Right renal pelvis (tissue), 4 donors: ENCODE measurements at regions not wholly inside any gene's neighbourhood (a gene's known extent, or its start where the extent isn't known, plus 50 kb on each side); places are given as distances from the start of the nearest gene placed in this dataset.
"Not testable (repeated sequence)": the region's sequence is repeated elsewhere in the genome, so short reads cannot be mapped to it uniquely, and the experiment has no call there.

Experiments
- DNase-seq, 4 donors: peaks; one replicate each; pipeline ENCODE4 v3.0.0-alpha.2; 2013; ENCODE audit warnings: low read depth in 4 of 4, low spot score in 3 of 4, missing footprints in 1 of 4

GRCh38 chr1:114270718-114271117 is 117.0 kb upstream of the SYT6 start:
- no peak for DNase-seq

DNA sequence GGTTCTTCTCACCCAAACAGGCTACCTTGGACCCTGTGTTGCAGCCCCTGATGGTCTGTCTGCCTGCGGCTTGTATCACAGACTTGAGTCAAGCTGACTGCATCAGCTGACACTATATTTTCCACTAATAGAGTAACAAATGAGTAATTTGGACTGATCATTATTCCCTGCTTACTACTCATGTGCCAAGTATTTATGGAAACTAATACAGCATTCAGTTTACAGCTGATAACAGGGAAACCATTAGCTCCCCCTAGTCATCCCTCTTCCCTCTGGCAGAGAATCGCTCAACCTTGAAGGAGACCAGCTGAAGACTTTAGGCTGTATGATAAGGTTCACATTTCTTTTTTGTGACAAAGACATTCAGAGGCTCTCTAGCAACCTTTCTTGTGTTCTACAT is 116.6 kb upstream of the SYT6 start:
- no peak for DNase-seq

DNA sequence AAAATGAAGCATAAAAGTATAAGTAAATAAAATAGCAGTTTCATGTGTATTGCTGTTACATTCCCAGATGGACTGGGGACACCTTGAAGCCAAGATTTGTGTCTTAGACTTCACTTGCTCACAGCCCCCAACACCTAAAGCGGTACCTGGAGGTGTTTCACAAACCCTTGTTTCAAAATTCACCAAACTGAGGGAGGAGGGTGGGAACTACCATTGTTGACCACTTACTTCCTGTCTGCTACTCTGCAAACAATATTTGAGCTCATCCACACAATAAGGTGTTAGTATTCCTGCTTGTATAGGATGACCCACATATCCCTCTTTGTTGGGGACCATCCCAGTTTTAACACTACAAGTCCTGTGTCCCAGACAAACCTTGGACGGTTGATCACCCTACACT is 115.9 kb upstream of the SYT6 start:
- no peak for DNase-seq

GRCh38 chr1:114263343-114263742 is 109.7 kb upstream of the SYT6 start:
- DNase-seq = no peak

DNA sequence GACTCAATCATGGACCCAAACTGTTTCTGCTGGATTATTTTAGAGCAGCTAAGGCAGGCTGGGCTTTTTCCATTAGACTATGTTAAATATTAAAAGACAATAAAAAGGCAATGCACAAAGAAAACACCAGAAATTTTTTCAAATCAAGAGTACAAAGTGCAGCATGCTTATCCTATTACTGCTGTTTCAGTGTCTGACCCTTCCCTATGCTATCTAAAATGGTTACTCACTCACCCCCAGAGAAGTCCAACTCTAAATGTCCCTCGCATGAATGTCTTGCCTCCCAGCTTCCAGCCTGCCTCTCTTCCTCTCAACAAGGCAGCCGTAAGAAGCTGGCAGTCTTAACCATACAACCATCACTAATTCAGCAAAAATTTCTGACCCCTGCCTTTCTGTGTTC is 108.7 kb upstream of the SYT6 start:
- DNase-seq = no peak

DNA sequence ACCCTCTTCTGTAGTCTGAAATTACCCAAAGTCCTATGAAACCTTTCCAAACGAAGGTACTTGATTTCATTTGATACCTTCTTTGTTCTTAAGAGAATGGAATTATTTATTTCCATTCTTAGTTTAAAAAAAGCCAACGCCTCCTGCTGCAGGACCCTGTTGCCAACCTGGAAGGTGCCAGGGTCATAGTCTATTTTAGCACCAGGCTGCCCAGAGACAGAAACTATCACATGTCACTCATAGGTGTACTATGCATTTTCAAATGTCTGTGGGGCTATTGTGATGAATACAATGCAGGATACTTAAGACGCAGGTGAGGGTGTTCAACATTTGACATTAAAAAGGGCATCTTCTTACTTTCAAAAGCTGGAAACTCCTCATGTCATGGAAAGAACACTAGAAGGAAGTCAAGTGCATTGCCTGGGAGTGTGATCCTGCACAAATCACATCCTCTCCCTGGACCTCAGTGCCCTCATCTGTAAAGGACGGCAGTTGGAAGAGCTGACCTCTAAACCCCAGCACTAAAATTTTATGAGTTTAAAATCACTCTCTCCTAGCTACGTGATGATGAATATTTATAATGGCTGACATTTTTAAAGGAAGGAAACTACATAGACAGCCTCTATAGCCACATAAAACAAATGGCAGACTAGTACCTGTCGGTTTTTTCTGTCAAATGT is 107.3 kb upstream of the SYT6 start:
- no peak for DNase-seq

- no peak for DNase-seq
Measured at GRCh38 chr1:114259511-114260160, 106.0 kb upstream of the SYT6 start.

- DNase-seq = no peak
Measured at GRCh38 chr1:114258633-114259032, 105.0 kb upstream of the SYT6 start.

- DNase-seq = no peak
Measured at GRCh38 chr1:114258074-114258473, 104.4 kb upstream of the SYT6 start.

GRCh38 chr1:114257554-114257953 is 103.9 kb upstream of the SYT6 start:
- no peak for DNase-seq

DNA sequence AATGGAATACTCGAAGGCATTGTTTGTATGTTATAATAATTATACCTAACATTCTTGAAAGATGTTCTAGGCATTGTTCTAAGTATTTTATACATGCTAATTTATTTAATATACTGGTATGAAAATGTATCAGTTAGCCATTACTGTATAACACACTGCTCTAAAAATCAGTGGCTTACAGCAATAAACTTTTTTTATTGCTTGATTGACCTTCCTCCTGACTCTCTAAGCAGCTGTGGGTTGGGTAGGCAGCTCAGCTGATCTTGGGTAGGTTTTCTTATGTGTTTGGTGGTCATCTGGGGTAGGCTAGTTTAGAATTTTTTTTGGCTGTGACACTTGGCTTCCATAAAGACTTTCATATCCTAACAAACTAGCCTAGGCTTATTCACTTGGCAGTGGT is 100.2 kb upstream of the SYT6 start:
- DNase-seq = no peak

- DNase-seq = no peak
Measured at GRCh38 chr1:114251573-114251939, 97.9 kb upstream of the SYT6 start.

GRCh38 chr1:114250683-114251572 is 97.3 kb upstream of the SYT6 start:
- no peak for DNase-seq

- DNase-seq = no peak
Measured at GRCh38 chr1:114249691-114250090, 96.0 kb upstream of the SYT6 start.

GRCh38 chr1:114248162-114248561 is 94.5 kb upstream of the SYT6 start:
- DNase-seq = no peak

- not testable (repeated sequence) for DNase-seq
Measured at GRCh38 chr1:114242531-114243210, 89.0 kb upstream of the SYT6 start.

GRCh38 chr1:114238053-114238452 is 84.4 kb upstream of the SYT6 start:
- no peak for DNase-seq

DNA sequence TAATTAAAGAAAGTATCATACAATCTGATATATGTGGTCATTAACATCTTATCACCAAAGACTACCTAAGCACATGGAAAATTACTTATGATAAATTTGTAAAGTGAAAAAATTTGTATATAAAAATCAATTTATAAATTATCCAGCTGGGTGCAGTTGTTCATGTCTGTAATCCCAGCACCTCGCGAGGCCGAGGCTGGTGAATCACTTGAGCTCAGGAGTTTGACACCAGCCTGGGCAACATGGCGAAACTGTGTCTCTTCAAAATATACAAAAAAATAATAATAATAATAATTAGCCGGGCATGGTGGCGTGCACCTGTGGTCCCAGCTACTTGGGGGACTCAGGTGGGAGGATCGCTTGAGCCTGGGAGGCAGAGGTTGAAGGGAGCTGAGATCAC is 82.8 kb upstream of the SYT6 start:
- DNase-seq = no peak

DNA sequence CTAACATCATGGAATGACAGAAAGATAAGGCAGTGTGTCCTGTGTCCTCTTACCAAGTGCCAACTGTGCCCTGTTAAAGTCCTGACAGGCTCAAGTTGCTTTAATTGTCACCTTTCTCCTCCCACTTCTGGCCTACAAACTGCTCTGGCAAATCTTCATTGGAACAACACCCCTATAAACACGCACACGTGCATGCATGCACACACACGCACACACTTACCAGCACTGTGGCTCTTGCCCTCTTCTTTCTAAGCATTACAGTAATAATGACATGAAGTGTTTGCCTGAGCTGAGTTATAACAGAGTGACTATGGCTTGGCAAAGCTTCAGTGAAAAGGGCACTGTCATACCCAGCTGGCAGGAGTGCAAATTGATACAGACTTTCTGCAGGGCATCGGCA is 82.3 kb upstream of the SYT6 start:
- DNase-seq = no peak

GRCh38 chr1:114235281-114235680 is 81.6 kb upstream of the SYT6 start:
- DNase-seq = no peak
